HG02973 (cell line): ENCODE measurements at regions not wholly inside any gene's neighbourhood (a gene's known extent, or its start where the extent isn't known, plus 50 kb on each side); places are given as distances from the start of the nearest gene placed in this dataset.
"Not testable (repeated sequence)": the region's sequence is repeated elsewhere in the genome, so short reads cannot be mapped to it uniquely, and the experiment has no call there.

Experiments used
- ATAC-seq: cut with Tn5 transposase; IDR thresholded peaks from one replicate; pipeline ENCODE4 v1.9.1; 2021; ENCODE audit warnings: moderate library complexity; ENCODE audit not compliant: unreplicated experiment

GRCh38 chr16:21422824-21423223, 144.7 kb upstream of the CRYM start:
- not testable (repeated sequence) for ATAC-seq

DNA sequence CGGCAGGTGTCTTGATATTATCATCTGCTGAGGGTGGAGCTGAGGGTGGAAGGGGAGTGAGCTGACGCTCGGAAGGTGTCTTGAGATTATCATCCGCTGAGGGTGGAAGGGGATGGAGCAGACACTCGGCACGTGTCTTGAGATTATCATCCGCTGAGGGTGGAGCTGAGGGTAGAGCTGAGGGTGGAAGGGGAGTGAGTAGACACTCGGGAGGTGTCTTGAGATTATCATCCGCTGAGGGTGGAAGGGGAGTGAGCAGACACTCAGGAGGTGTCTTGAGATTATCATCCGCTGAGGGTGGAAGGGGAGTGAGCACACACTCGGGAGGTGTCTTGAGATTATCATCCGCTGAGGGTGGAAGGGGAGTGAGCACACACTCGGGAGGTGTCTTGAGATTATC, 126.6 kb upstream of the CRYM start:
- not testable (repeated sequence) for ATAC-seq

GRCh38 chr16:21397866-21398265, 119.8 kb upstream of the CRYM start:
- ATAC-seq: not testable (repeated sequence)

GRCh38 chr16:21396545-21396944, 118.5 kb upstream of the CRYM start:
- not testable (repeated sequence) for ATAC-seq

DNA sequence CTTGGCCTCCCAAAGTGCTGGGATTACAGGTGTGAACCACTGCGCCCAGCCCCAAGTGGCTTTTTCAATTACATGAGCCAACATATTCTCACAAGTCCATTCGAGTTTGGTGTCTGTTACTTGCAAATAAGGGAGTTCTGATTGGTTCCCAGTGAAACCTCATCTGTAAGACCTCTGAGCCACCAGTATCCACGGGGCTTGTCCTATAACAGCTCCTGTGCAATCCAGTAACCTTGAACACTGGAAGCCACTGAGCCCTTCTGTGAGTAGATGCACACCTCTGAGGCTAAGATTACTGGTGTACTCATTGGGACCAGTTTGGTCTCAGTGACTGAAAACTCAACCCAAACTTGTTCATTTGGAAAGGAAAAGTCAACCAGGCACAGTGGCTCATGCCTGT, 112.5 kb upstream of the CRYM start:
- ATAC-seq: not testable (repeated sequence)

- ATAC-seq: not testable (repeated sequence)
Measured at GRCh38 chr16:21389860-21390259, 111.8 kb upstream of the CRYM start.

GRCh38 chr16:21387757-21388156, 109.7 kb upstream of the CRYM start:
- not testable (repeated sequence) for ATAC-seq

DNA sequence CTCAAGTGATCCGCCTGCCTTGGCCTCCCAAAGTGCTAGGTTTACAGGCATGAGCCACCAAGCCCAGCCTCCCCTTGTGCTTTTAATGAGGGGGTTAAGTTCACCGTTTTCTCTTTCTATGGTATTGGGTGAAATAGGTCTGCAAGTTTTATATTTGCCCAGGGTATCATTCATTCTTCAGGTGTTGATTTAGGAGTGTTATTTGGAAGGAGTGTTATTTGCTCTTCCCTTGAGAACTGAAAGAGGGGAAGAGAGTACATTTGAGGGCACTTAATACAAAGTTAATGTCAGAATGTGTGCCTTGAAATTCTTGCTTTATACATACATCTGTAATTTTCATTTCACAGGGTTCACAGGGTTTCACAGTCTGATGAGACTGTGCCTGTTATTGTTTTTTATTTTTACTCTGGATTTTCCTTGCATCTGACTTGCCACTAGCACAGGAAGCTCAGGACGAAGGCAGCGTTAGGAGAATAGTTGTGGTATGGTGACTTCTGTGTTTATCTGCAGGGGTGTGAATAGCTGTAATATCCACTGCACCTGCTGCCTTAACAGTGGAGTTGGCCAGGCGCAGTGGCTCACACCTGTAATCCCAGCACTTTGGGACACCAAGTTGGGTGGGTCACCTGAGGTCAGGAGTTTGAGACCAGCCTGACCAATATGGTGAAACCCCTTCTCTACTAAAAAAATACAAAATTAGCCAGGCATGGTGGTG, 108.3 kb upstream of the CRYM start:
- not testable (repeated sequence) for ATAC-seq

DNA sequence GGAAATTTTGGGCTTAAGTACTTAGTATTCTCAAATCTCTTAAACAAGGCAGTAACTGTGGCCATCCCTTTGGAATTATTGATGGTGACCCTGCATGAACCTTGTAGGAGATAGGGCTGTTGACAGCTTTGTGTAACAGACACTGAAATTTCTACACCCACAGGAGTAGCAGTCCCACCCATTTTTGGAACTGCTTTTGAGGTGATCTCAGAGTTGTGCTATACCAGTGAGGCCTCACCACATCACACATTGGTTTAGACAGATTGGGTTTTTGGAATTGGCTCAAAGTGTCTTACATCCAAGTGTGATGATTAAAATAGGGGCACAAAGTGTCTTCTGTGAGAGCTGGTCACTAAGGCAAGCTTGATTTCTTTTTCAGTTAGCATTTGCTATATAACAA, 105.6 kb upstream of the CRYM start:
- not testable (repeated sequence) for ATAC-seq

DNA sequence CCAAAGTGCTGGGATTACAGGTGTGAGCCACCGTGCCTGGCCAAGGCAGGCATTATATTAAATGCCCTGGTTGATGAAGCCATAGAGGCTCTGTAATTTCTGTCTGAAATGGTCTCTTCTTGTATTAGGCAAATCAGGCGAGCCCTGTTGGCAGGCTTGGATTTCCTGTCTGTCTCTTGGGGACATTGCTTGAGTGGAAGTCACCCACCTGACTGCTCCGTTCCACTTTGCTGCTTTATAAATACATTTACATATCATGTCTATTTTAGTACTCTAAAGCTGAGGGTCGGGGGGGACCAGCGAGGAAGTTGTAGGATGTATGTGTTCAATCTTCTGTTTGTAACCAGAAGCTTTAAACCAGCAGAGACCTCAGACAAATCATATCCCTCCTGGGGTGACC, 101.6 kb upstream of the CRYM start:
- ATAC-seq: not testable (repeated sequence)

DNA sequence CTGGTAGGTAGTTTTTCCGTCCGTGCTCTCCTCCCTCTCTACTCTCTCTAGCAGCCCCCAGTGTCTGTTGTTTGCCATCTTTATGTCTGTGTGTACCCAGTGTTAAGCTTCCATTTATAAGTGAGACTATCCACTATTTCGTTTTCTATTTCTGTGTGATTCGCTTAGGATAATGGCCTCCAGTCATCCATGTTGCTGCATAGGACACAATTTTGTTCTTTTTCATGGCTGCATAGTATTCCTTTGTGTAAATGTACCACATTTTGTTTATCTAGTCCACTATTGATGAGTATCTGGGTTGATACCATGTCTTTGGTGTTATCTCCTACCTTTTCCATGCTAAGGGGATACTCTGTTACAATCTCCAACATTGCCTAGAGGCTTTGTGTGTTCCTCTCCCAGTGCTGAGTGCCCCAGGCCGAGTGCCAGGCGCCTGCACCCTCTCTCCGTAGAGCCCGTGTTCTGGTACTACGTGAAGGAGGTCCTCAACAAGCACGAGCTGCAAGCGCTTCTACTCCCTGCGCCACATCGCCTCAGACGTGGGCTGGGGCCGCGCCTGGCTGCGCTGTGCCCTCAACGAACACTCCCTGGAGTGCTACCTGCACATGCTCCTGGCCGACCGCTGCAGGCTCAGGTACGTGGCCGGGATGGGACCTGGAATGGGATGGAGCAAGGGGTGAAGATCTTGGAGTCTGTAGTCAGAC, 98.3 kb upstream of the CRYM start:
- not testable (repeated sequence) for ATAC-seq

DNA sequence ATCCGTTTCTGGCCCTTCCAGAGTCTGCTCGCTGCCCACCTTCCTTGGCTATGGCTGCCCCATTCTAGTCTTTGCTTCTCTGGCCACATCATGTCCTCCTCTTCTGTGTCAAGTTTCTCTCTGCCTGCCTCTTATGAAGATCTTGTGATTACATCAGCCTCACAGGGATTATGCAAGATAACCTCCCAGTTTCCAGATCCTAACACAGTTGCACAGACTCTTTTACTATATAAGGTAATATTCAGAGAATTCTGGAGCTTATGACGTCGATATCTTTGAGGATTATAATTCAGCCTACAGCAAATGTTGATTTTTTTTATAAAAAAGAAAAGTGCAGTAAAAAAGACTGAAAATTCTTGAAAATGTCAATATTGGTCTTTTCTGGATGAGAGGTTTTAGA, 97.2 kb upstream of the CRYM start:
- not testable (repeated sequence) for ATAC-seq

- not testable (repeated sequence) for ATAC-seq
Measured at GRCh38 chr16:21373454-21373853, 95.4 kb upstream of the CRYM start.

DNA sequence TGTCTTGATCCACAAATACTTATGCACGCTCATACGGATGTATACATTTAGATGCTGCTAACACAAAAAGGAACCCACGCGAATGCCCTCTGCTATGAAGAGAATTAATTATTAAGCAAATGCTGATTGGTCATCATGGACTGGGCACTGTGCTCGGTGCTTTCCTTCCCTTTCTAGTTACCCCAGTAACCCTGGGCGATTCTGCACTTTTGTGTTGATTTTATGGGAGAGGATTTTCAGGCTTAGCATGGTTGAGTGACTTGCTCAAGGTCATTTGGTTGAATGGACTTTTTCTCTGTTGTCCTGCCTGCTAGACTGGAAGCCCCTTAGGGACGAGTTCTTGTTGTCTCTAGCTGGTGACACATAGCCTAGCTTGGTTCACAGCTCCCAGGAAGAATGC, 94.8 kb upstream of the CRYM start:
- ATAC-seq: not testable (repeated sequence)

- ATAC-seq: not testable (repeated sequence)
Measured at GRCh38 chr16:21372162-21372835, 94.2 kb upstream of the CRYM start.

- ATAC-seq: not testable (repeated sequence)
Measured at GRCh38 chr16:21370791-21371190, 92.7 kb upstream of the CRYM start.

DNA sequence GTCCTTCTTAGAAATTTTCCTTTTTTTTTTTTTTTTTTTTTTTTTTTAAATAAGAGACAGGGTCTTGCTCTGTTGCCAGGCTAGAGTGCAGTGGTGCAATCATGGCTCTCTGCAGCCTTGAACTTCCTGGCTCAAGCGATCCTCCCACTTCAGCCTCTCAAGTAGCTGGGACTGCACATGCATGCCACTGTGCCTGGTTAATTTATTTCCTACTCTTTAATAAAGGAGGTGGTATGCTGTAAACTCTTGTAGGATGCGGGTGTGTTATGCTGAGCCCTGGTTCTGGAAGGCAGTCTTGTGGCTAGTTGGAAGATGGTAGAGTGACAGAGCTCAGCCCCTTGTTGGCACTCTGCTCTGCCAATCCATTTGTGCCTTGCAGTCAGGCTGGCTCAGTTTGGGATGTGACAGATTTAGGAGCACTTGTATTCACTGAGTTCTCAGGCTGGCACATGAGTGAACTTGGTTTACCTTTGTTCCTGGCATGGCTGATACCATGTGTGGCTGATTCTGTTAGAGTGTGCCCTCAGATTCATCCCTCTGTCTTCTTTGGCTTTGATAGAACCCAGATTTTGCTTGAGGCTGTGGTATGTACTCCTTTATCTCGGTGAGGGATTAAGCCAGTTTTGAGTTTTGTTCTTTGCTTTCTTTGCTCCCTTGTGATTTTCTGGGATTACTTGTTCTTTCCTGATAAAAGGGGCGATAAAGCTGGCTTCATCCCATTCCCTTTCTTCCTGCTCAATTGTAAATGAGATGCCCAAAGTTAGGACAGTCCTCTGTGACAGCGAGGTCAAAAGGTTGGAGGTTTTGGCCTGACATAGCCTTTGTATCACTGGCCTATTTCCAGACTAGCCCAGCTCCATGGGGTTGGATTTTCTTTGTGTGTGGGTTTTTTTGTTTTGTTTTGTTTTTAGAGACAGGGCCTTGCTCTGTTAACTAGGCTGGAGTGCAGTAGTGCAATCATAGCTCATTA, 91.2 kb upstream of the CRYM start:
- not testable (repeated sequence) for ATAC-seq

DNA sequence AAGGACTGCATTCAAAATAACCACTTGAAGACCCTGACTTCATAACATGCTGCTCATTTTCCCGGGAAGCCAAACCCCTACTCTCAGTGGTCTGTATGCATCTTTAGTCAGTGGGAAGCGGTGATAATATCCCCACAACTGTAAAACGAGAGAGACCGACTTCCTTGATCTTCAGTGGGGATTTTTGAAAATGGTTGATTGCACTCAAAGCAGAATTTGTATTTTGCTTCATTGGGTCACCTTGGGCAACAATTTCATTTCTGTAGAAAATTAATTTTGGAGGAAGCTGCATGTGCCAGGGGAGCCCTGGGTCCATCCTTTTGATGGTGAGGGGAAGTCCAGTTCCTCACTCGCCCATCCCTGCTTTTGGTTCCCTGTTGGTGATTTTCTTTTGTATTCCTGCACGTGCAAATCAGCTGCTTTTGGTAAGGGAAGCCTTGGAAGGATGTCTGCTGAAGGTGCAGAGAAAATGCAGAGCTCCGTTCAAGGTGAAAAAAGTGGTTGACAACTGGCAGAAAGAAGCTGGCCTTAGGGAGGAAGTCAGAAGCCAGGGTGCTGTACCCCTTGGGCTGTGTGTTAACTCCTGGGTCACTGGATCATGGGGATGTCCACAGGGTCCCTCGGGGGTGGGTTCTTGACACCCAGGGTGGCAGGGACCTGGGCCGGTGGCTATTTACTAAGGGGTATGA, 89.8 kb upstream of the CRYM start:
- ATAC-seq: not testable (repeated sequence)

DNA sequence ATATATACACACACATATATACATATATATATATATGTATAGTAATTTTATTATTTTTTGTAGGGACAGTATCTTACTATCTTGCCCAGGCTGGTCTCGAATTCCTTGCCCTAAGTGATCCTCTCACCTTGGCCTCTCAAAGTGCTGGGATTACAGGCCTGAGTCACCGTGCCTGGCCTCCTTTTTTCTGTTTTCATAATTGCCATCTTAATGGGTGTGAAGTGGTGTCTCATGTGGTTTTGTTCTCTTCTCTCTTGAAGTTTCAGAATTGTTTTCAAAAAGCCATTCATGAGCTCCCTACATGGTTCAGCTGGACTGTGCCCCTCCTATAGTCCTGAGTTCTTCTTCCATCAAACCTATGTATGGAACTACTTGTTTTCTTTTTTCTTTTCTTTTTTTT, 88.9 kb upstream of the CRYM start:
- not testable (repeated sequence) for ATAC-seq

DNA sequence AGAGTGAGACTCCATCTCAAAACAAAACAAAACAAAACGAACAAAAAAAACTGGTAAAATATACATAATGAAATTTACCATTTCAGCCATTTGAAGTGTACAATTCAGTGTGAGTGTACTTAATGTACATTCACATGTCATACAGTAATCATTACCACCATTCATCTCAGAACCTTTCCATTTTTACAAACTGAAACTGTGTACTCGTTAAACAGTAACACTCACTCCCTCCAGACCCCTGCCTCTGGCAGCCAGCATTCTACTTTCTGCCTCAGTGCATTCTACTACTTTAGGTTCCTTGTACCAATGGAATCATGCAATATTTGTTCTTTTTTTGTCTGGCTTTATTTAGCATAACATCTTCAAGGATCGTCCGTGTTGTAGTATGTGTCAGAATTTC, 87.5 kb upstream of the CRYM start:
- ATAC-seq: not testable (repeated sequence)
